ENCODE measurements at regions not wholly inside any gene's neighbourhood (a gene's known extent, or its start where the extent isn't known, plus 50 kb on each side); places are given as distances from the start of the nearest gene placed in this dataset.

GRCh38 chr13:37413161-37413560 lies 185.4 kb downstream of the POSTN start:
- TF ChIP-seq CTCF (conservative IDR thresholded peaks at IDR 0.05; ENCODE audit: low read depth, low read length) (no peak), EZH2 (IDR thresholded peaks at IDR 0.05; ENCODE audit: low read length, unreplicated experiment) (no peak)
